Activated CD4-positive, alpha-beta T cell treated with anti-CD3 and anti-CD28 coated beads for 48 hours (primary cell): ENCODE measurements at regions not wholly inside any gene's neighbourhood (a gene's known extent, or its start where the extent isn't known, plus 50 kb on each side); places are given as distances from the start of the nearest gene placed in this dataset.
"Not testable (repeated sequence)": the region's sequence is repeated elsewhere in the genome, so short reads cannot be mapped to it uniquely, and the experiment has no call there.

Experiments
- DNase-seq: peaks from one replicate; pipeline ENCODE4 v3.0.0-alpha.2; 2020

GRCh38 chr6:170093658-170094596 lies 197.0 kb downstream of the DLL1 start:
- DNase-seq: no peak

GRCh38 chr6:170093276-170093657 lies 197.6 kb downstream of the DLL1 start:
- DNase-seq: no peak

GRCh38 chr6:170092826-170093225 lies 198.1 kb downstream of the DLL1 start:
- DNase-seq: no peak

- DNase-seq: no peak
These were observed 199.0 kb downstream of the DLL1 start for GRCh38 chr6:170091639-170092579.

GRCh38 chr6:170091000-170091638 lies 199.8 kb downstream of the DLL1 start:
- DNase-seq: no peak

- DNase-seq: no peak
These were observed 200.3 kb downstream of the DLL1 start for GRCh38 chr6:170090561-170090960.

GRCh38 chr6:170089963-170090362 lies 200.9 kb downstream of the DLL1 start:
- peak; percentile 18 for DNase-seq

- DNase-seq: peak; percentile 23
These were observed 202.3 kb downstream of the DLL1 start for GRCh38 chr6:170088582-170088955.

- DNase-seq: peak; percentile 66
These were observed 202.8 kb downstream of the DLL1 start for GRCh38 chr6:170087941-170088581.

- DNase-seq: not testable (repeated sequence)
These were observed 203.5 kb downstream of the DLL1 start for GRCh38 chr6:170087421-170087780.

GRCh38 chr6:170086639-170087420 lies 204.0 kb downstream of the DLL1 start:
- DNase-seq: no peak

GRCh38 chr6:170085475-170086401 lies 205.1 kb downstream of the DLL1 start:
- DNase-seq: no peak

GRCh38 chr6:170084166-170084730 lies 206.6 kb downstream of the DLL1 start:
- DNase-seq: no peak

GRCh38 chr6:170083236-170084051 lies 207.4 kb downstream of the DLL1 start:
- DNase-seq: no peak

- DNase-seq: peak; percentile 7
These were observed 208.2 kb downstream of the DLL1 start for GRCh38 chr6:170082531-170083187.

- DNase-seq: peak; percentile 1
These were observed 208.8 kb downstream of the DLL1 start for GRCh38 chr6:170082067-170082466.

GRCh38 chr6:170081556-170081955 lies 209.3 kb downstream of the DLL1 start:
- DNase-seq: peak; percentile 1

GRCh38 chr6:170080828-170081371 lies 210.0 kb downstream of the DLL1 start:
- DNase-seq: peak; percentile 0
